ENCODE measurements at regions not wholly inside any gene's neighbourhood (a gene's known extent, or its start where the extent isn't known, plus 50 kb on each side); places are given as distances from the start of the nearest gene placed in this dataset.

DNA sequence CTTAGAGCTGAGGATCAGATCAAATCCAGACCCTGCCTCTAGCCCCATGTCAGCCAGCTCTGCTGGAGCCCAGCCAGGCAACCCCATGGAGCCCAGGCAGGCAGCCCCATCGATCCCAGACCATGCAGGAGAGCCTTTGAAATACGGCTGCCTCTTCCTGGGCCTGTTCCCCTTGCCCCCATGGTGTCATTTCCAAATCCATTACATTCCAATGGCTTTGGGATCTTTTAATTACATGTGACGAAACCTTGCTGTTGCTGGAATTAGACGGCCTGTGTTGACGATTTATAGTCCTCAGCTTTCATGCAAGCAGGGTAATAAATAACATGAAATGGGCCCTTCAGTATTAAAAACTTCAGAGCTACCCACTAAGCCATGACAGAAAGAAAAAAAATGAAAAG lies 75.8 kb upstream of the SLC14A2 start:
- Histone ChIP-seq H3K9ac (ENCODE audit: low read depth, low read length) (no peak overlapping the region), H3K27ac (ENCODE audit: low read length) (no peak overlapping the region), H3K27me3 (ENCODE audit: insufficient read depth, low read length) (no peaks in the 10 kb centered on the region), H3K4me3 (ENCODE audit: low read length) (no peak overlapping the region), H3K4me1 (ENCODE audit: insufficient read depth, low read length) (no peaks in the 10 kb centered on the region), H3K9me3 (ENCODE audit: insufficient read depth, low read depth, low read length) (no peaks in the 10 kb centered on the region; the same call in 1 of the 2 replicates), H3K36me3 (ENCODE audit: insufficient read depth, low read depth, low read length) (no peaks in the 10 kb centered on the region)

DNA sequence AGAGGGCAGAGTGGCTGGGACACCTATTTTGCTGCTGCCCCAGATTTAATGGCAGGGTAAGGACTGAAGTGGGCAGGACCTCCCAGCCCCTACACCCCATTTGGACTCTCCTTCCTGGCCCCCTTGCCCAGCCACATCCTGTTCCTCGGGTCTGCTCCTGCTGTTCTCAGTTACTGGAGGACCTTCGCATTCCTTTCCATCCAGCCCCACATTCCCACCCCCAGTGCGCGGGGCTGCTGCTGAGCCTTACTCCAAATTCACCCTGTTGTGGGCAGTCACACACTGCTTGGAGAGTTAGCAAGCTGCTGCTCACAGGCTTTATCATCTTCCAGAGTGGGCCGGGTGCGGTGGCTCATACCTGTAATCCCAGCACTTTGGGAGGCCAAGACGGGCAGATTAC lies 75.2 kb upstream of the SLC14A2 start:
- Histone ChIP-seq H3K9ac (ENCODE audit: low read depth, low read length) (no peak overlapping the region), H3K9me3 (ENCODE audit: insufficient read depth, low read depth, low read length) (no peaks in the 10 kb centered on the region; the same call in 1 of the 2 replicates), H3K27me3 (ENCODE audit: insufficient read depth, low read length) (no peaks in the 10 kb centered on the region), H3K4me3 (ENCODE audit: low read length) (no peak overlapping the region), H3K4me1 (ENCODE audit: insufficient read depth, low read length) (no peaks in the 10 kb centered on the region), H3K27ac (ENCODE audit: low read length) (no peak overlapping the region), H3K36me3 (ENCODE audit: insufficient read depth, low read depth, low read length) (no peaks in the 10 kb centered on the region)

DNA sequence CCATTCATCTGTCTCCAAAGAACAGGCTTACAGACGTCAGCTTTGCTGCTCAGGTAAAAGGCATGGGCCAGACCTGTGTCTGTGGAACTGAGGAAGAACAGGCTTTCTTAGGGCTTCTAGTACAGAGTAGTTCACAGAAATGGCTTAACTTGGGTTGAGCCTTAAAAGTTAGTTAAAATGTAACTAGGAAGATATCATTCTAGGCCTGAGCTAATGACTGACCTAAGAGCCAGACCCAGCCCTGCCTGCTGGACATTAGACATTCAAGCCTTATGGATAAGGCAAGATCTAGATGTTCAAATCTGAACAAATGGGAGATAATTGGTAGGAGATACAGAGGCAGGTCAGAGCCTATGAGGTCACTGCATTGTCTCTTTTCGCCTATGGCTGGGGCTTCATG lies 73.9 kb upstream of the SLC14A2 start:
- no peaks in the 10 kb centered on the region; the same call in 1 of the 2 replicates for H3K9me3 ChIP-seq (ENCODE audit: insufficient read depth, low read depth, low read length)
- no peak overlapping the region for H3K27ac ChIP-seq (ENCODE audit: low read length)
- H3K4me3 ChIP-seq (ENCODE audit: low read length), result no peak overlapping the region
- H3K36me3 ChIP-seq (ENCODE audit: insufficient read depth, low read depth, low read length), result no peaks in the 10 kb centered on the region
- no peaks in the 10 kb centered on the region for H3K4me1 ChIP-seq (ENCODE audit: insufficient read depth, low read length)
- H3K9ac ChIP-seq (ENCODE audit: low read depth, low read length), result no peak overlapping the region
- H3K27me3 ChIP-seq (ENCODE audit: insufficient read depth, low read length), result no peaks in the 10 kb centered on the region

DNA sequence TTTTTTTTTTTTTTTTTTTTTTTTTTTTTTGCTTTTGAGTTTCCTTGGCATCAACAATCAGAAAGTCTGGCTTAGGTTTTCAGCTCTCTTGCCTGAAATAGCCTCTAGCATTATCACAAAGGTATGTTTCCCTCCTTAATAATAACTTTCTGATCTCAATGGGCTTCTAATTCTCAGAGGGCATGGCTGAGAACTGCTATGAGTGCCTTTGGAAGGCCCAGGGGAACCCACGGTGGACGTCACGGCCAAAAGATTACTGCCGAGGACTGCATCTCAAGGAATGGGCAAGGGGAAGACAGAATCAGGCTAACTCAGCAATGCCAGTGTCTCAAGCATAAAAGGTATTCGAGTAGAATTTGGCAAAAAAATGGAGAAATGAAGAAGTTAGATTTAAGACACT lies 73.2 kb upstream of the SLC14A2 start:
- Histone ChIP-seq H3K4me1 (ENCODE audit: insufficient read depth, low read length) (no peaks in the 10 kb centered on the region), H3K27ac (ENCODE audit: low read length) (no peak overlapping the region), H3K4me3 (ENCODE audit: low read length) (no peak overlapping the region), H3K9me3 (ENCODE audit: insufficient read depth, low read depth, low read length) (no peaks in the 10 kb centered on the region; the same call in 1 of the 2 replicates), H3K36me3 (ENCODE audit: insufficient read depth, low read depth, low read length) (no peaks in the 10 kb centered on the region), H3K9ac (ENCODE audit: low read depth, low read length) (no peak overlapping the region), H3K27me3 (ENCODE audit: insufficient read depth, low read length) (no peaks in the 10 kb centered on the region)

DNA sequence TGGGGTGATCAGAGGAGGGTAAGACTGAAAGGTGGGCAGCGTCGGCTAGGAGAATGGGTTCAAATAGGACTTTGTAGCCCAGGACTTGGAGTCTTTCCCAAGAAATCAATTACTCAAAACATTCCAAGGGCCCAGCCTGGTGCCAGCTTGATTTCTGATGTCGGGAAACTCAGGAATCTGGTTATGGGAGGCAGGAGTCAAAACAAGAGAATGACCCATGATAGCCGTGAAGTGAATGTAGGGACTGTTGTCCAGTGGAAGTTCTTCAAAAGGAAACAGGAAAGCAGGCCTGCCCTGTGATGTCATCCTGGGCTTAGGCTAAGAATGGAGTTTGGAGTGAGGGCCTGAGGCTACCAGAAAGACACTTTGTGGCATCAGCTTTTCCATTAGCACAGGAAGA lies 67.4 kb upstream of the SLC14A2 start:
- H3K4me1 ChIP-seq (ENCODE audit: insufficient read depth, low read length), result no peaks in the 10 kb centered on the region
- no peak overlapping the region for H3K27ac ChIP-seq (ENCODE audit: low read length)
- H3K27me3 ChIP-seq (ENCODE audit: insufficient read depth, low read length), result no peaks in the 10 kb centered on the region
- H3K4me3 ChIP-seq (ENCODE audit: low read length), result no peak overlapping the region
- H3K9ac ChIP-seq (ENCODE audit: low read depth, low read length), result no peak overlapping the region
- no peaks in the 10 kb centered on the region for H3K9me3 ChIP-seq (ENCODE audit: insufficient read depth, low read depth, low read length)
- H3K36me3 ChIP-seq (ENCODE audit: insufficient read depth, low read depth, low read length), result no peaks in the 10 kb centered on the region

DNA sequence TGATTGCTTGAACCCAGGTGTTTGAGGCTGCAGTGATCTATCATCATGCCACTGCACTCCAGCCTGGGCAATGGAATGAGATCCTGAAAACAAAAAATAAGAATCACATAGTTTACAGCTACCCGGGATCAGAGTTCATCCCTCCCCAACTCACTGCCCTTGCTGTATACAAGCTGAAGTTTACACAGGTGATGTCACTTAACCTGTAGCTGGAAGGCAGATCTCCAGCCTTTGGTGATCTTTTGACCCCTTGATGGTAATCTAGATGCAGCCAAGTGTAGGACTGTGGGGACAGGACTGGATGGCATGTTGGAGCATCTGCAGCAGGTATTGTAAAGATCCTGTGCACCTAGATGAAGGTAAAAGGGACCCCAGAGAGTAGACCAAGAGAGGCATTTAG lies 66.7 kb upstream of the SLC14A2 start:
- Histone ChIP-seq H3K4me3 (ENCODE audit: low read length) (no peak overlapping the region), H3K36me3 (ENCODE audit: insufficient read depth, low read depth, low read length) (no peaks in the 10 kb centered on the region), H3K9ac (ENCODE audit: low read depth, low read length) (no peak overlapping the region), H3K27ac (ENCODE audit: low read length) (no peak overlapping the region), H3K9me3 (ENCODE audit: insufficient read depth, low read depth, low read length) (no peaks in the 10 kb centered on the region), H3K4me1 (ENCODE audit: insufficient read depth, low read length) (no peaks in the 10 kb centered on the region), H3K27me3 (ENCODE audit: insufficient read depth, low read length) (no peaks in the 10 kb centered on the region)

DNA sequence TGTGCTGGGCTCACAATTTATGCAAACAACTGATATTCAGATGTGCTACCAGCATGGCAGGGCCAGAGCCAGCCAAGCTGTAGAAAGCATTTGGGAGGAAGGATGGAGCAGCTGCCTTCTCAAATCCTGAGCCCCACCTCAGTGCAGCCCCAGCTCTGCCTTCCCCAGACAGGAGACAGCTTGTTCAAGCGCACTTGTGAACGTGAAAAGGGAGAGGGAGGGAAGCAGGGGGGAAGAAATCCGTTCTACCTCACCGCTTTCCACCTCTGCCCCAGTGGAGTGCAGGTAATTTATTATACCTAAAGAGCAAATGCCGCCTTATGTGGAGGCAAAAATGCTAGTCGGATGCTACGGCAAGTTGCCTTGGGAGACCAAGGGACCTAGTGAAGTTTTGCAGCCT lies 66.0 kb upstream of the SLC14A2 start:
- H3K4me3 ChIP-seq (ENCODE audit: low read length), result no peak overlapping the region
- H3K27ac ChIP-seq (ENCODE audit: low read length), result no peak overlapping the region
- H3K36me3 ChIP-seq (ENCODE audit: insufficient read depth, low read depth, low read length), result no peaks in the 10 kb centered on the region
- H3K9me3 ChIP-seq (ENCODE audit: insufficient read depth, low read depth, low read length), result no peaks in the 10 kb centered on the region
- H3K9ac ChIP-seq (ENCODE audit: low read depth, low read length), result no peak overlapping the region
- H3K4me1 ChIP-seq (ENCODE audit: insufficient read depth, low read length), result no peaks in the 10 kb centered on the region
- H3K27me3 ChIP-seq (ENCODE audit: insufficient read depth, low read length), result no peaks in the 10 kb centered on the region

DNA sequence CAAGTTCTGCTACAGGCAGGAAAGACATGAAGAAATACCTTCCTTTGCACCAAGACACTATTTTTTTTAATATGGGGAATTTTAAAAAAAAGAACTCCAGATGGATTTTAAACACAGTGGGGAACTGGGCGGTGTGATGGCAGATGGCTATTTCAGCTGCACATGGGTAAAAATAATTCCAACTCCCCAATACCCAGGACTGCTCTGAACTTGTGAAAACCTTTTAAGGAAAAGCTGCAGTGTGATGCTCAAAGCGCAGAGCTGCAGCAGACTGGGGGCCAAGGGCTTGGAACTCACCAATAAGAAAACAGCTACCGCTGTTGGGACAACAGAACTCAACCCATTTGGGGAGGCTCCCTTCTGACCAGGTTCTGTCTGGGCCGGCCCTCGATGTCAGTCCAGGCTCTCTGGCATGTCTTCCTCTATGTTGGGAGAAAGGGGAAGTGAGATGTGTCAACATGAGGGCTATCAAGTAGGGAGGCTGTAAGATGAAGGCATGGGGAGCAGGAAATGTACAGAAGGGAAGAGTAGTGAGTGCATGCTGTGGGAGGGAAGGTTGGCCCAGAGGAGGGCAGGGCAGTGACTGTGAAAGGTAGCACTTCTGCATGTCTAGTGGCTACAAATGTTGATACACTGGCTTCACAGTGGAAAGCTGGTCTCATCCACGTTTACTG lies 64.0 kb upstream of the SLC14A2 start:
- Histone ChIP-seq H3K36me3 (ENCODE audit: insufficient read depth, low read depth, low read length) (no peaks in the 10 kb centered on the region), H3K4me3 (ENCODE audit: low read length) (no peak overlapping the region), H3K27ac (ENCODE audit: low read length) (no peak overlapping the region), H3K9ac (ENCODE audit: low read depth, low read length) (no peak overlapping the region), H3K4me1 (ENCODE audit: insufficient read depth, low read length) (no peaks in the 10 kb centered on the region), H3K9me3 (ENCODE audit: insufficient read depth, low read depth, low read length) (no peaks in the 10 kb centered on the region), H3K27me3 (ENCODE audit: insufficient read depth, low read length) (no peaks in the 10 kb centered on the region)

DNA sequence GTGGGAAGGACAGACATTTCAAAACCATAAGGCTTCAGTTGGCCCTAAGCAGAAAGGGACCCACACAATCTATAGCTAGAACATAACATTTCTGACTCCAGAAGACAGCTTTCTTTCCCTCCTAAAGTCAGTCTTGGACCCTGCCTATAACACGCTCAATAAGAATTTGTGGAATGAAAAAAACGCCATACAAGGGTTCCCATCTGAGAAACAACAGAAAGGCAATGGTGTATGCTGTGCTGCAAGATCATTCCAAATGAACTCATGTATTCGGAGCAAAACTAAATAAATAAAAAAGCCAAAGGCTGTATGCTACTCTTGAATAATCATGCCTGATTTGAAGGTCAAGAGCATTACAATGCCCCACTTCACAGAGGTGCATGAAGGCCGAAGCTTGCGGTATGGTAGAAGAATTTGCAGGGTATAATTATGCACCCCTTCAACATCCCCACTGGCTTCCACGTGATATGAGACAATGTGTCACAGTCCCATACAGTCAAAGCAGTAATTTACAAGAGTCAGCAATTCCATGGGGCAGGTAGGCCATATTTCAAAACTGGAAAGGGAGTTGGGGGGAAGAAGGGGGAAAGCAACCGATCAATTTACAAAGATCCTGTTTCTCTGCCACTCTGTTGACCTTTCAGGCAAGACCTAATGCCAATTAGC lies 61.4 kb upstream of the SLC14A2 start:
- Histone ChIP-seq H3K9me3 (ENCODE audit: insufficient read depth, low read depth, low read length) (no peaks in the 10 kb centered on the region), H3K4me3 (ENCODE audit: low read length) (no peak overlapping the region), H3K27me3 (ENCODE audit: insufficient read depth, low read length) (no peaks in the 10 kb centered on the region), H3K36me3 (ENCODE audit: insufficient read depth, low read depth, low read length) (no peaks in the 10 kb centered on the region), H3K4me1 (ENCODE audit: insufficient read depth, low read length) (no peaks in the 10 kb centered on the region), H3K9ac (ENCODE audit: low read depth, low read length) (no peak overlapping the region), H3K27ac (ENCODE audit: low read length) (no peak overlapping the region)

DNA sequence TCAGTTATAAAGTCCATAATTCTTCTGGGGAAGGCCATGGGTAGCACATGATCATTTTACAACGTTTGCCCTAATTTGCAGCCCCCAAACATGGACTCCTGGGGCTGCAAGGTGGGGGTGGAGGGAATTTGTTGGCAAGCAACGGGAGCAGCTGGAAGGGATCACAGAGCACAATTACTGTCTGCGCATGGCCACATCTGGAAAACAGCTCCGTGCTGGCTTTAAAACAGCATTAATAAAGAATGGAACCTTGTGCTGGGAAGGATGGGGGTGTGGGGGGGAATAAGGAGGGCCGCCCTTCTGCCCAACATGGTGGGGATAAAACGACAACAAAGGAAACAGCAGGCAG lies 60.9 kb upstream of the SLC14A2 start:
- Histone ChIP-seq H3K9ac (ENCODE audit: low read depth, low read length) (no peak overlapping the region), H3K27ac (ENCODE audit: low read length) (no peak overlapping the region), H3K36me3 (ENCODE audit: insufficient read depth, low read depth, low read length) (no peaks in the 10 kb centered on the region), H3K4me3 (ENCODE audit: low read length) (no peak overlapping the region), H3K4me1 (ENCODE audit: insufficient read depth, low read length) (no peaks in the 10 kb centered on the region), H3K27me3 (ENCODE audit: insufficient read depth, low read length) (no peaks in the 10 kb centered on the region), H3K9me3 (ENCODE audit: insufficient read depth, low read depth, low read length) (no peaks in the 10 kb centered on the region)

DNA sequence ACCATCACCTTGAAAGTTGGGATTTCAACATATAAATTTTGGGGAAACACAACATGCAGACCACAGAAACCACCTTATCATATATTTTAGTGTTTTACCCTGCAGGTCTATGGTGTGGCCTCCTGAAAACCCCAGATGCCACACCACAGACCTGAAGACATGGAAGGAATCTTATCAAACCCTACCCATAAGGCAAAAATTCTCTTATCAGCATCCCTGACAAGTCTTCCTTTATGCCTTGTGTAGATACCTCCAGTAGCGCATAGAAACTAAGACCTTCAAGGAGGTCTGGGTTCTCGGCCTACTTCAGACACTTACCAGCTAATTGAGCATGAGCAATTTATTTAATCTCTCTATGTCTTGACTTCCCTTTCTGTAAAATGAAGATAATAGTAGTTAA lies 59.1 kb upstream of the SLC14A2 start:
- Histone ChIP-seq H3K4me3 (ENCODE audit: low read length) (no peak overlapping the region), H3K9ac (ENCODE audit: low read depth, low read length) (no peak overlapping the region), H3K27ac (ENCODE audit: low read length) (no peak overlapping the region), H3K4me1 (ENCODE audit: insufficient read depth, low read length) (no peaks in the 10 kb centered on the region), H3K36me3 (ENCODE audit: insufficient read depth, low read depth, low read length) (no peaks in the 10 kb centered on the region), H3K9me3 (ENCODE audit: insufficient read depth, low read depth, low read length) (no peaks in the 10 kb centered on the region), H3K27me3 (ENCODE audit: insufficient read depth, low read length) (no peaks in the 10 kb centered on the region)

DNA sequence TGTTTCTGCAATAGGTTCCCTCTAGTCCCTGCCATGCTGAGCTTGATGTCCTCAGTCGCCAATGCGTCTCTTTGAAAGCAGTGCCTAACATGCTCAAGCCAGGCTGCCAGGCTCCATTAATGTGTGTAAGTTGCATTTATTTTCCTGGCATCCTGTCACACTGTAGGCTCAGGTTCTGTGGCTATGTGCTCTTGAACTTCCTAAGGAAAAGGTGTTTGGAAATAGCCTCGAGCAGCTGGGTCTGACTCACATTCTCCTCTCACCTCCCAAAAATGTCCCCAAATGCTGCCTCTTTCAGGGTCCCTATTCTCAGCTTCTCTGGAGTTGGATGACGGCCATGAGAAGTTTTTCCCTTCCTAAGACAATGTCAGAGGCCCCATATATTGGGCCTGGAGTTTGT lies 58.0 kb upstream of the SLC14A2 start:
- Histone ChIP-seq H3K4me3 (ENCODE audit: low read length) (no peak overlapping the region), H3K9ac (ENCODE audit: low read depth, low read length) (no peak overlapping the region), H3K27me3 (ENCODE audit: insufficient read depth, low read length) (no peaks in the 10 kb centered on the region), H3K36me3 (ENCODE audit: insufficient read depth, low read depth, low read length) (no peaks in the 10 kb centered on the region), H3K9me3 (ENCODE audit: insufficient read depth, low read depth, low read length) (no peaks in the 10 kb centered on the region), H3K4me1 (ENCODE audit: insufficient read depth, low read length) (no peaks in the 10 kb centered on the region), H3K27ac (ENCODE audit: low read length) (no peak overlapping the region)

All from iPS-20b (cell line).